ENCODE measurements at regions not wholly inside any gene's neighbourhood (a gene's known extent, or its start where the extent isn't known, plus 50 kb on each side); places are given as distances from the start of the nearest gene placed in this dataset.

DNA sequence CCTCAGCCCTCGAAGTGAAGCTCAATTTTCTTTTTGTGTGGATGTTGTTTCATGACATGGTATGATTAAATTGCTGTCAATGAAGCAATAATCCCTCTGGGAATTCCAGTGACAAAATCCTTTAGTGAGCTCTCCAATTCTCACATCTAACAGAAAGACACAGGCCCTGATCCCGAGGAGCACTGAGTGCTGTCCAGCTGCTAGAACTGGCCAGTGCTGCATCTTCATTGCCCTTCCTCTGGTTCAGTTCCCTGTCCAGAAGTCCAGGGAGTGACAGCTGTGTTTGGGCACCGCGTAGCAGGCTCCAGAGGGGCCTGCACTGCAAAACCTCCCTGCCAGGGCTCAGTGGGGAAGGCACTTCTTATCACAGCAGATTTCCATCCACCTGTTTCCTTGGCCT is 516.8 kb upstream of the ATP11B start:
- Mint-ChIP-seq H3K27me3 (no peaks in the 10 kb centered on the region), H3K4me1 (no peaks in the 10 kb centered on the region), H3K9me3 (ENCODE audit: insufficient read depth) (no peaks in the 10 kb centered on the region), H3K27ac (no peak overlapping the region), H3K4me3 (no peak overlapping the region)
- DNase-seq (no peak), ATAC-seq (ENCODE audit: low read depth) (no peak)
- 64% methylated on average over 3 of the region's 4 CpGs for WGBS (ENCODE audit: insufficient coverage)
- no peak overlapping the region for H3K9ac ChIP-seq (ENCODE audit: low read length)
- no peak overlapping the region for H3K27ac ChIP-seq (ENCODE audit: low read length in 2 of 2)
- H4K20me1 ChIP-seq (ENCODE audit: control insufficient read depth, insufficient read depth, low read length, poor library complexity, severe bottlenecking): no peaks in the 10 kb centered on the region
- H3K4me3 ChIP-seq (ENCODE audit: control extremely low read depth in 1 of 5, extremely low read depth in 1 of 5, insufficient read depth in 1 of 5, low read depth in 2 of 5, low read length in 4 of 5): no peak overlapping the region
- H3K4me2 ChIP-seq (replicated peaks; ENCODE audit: low read depth, low read length, poor library complexity, severe bottlenecking): no peak overlapping the region
- ChIA-PET CTCF (no interaction called here), POLR2A (no interaction called here)
- H3K27me3 ChIP-seq (replicated peaks in 1 of 4; ENCODE audit: control extremely low read depth in 1 of 4, control insufficient read depth in 3 of 4, insufficient read depth in 4 of 4, low read length in 3 of 4): no peaks in the 10 kb centered on the region
- H3K4me1 ChIP-seq (ENCODE audit: control insufficient read depth in 2 of 2, insufficient read depth in 2 of 2, low read length in 2 of 2): no peaks in the 10 kb centered on the region
- no peaks in the 10 kb centered on the region for H3K9me3 ChIP-seq (ENCODE audit: control extremely low read depth in 1 of 3, control insufficient read depth in 2 of 3, insufficient read depth in 1 of 3, low read length in 2 of 3)
- no peaks in the 10 kb centered on the region for H3K79me2 ChIP-seq (ENCODE audit: control insufficient read depth, insufficient read depth, low read length)
- intact Hi-C loops (cut with micrococcal nuclease): no loop called here
- no peak overlapping the region for H2AFZ ChIP-seq (ENCODE audit: insufficient read depth, low read depth, low read length, poor library complexity, severe bottlenecking)
- H3K36me3 ChIP-seq (replicated peaks in 1 of 2; ENCODE audit: control extremely low read depth in 1 of 2, control insufficient read depth in 1 of 2, extremely low read depth in 1 of 2, insufficient read depth in 2 of 2, low read length in 1 of 2): no peaks in the 10 kb centered on the region
- TF ChIP-seq, protein P1, sequence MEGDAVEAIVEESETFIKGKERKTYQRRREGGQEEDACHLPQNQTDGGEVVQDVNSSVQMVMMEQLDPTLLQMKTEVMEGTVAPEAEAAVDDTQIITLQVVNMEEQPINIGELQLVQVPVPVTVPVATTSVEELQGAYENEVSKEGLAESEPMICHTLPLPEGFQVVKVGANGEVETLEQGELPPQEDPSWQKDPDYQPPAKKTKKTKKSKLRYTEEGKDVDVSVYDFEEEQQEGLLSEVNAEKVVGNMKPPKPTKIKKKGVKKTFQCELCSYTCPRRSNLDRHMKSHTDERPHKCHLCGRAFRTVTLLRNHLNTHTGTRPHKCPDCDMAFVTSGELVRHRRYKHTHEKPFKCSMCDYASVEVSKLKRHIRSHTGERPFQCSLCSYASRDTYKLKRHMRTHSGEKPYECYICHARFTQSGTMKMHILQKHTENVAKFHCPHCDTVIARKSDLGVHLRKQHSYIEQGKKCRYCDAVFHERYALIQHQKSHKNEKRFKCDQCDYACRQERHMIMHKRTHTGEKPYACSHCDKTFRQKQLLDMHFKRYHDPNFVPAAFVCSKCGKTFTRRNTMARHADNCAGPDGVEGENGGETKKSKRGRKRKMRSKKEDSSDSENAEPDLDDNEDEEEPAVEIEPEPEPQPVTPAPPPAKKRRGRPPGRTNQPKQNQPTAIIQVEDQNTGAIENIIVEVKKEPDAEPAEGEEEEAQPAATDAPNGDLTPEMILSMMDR (IDR thresholded peaks at IDR 0.05): no peak
- no peak for TF ChIP-seq EZH2 (IDR thresholded peaks at IDR 0.05; ENCODE audit: borderline replicate concordance, insufficient read depth, low read depth, low read length, poor library complexity, severe bottlenecking)

DNA sequence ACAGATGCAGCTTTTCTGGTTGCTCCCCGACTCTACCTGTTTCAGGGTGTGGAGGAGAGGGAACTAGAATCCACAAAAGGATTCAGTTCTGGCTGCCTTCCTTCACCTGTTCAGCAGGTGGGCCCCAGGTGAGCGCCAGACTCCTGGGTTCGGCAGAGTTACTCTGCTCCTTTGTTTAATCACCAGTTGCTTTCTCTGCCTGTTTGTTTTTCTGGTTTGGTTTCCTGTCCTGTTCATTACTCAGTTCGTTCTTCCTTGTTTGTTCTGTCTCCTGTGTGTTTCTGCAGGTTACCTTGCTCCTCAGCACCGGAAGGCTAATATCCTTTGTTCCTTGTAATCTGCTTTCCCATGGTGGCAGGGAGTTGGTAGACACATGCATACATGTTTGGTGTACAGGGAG is 508.5 kb upstream of the ATP11B start:
- TF ChIP-seq EZH2 (IDR thresholded peaks at IDR 0.05; ENCODE audit: borderline replicate concordance, insufficient read depth, low read depth, low read length, poor library complexity, severe bottlenecking): no peak
- TF ChIP-seq, protein P1 (IDR thresholded peaks at IDR 0.05): no peak
- H3K4me2 ChIP-seq (replicated peaks; ENCODE audit: low read depth, low read length, poor library complexity, severe bottlenecking): no peak overlapping the region

More for the DNA sequence above, 508.5 kb upstream of the ATP11B start:
- H3K27ac ChIP-seq (ENCODE audit: low read length in 2 of 2): no peak overlapping the region
- no peak overlapping the region for H3K4me3 ChIP-seq (ENCODE audit: control extremely low read depth in 1 of 5, extremely low read depth in 1 of 5, insufficient read depth in 1 of 5, low read depth in 2 of 5, low read length in 4 of 5)
- intact Hi-C loops (cut with micrococcal nuclease): no loop called here
- ChIA-PET POLR2A (no interaction called here), CTCF (no interaction called here)
- peaks cover 0 to 5% (median 0%) of the 10 kb centered on the region in 4 experiments for H3K27me3 ChIP-seq (replicated peaks in 1 of 4; ENCODE audit: control extremely low read depth in 1 of 4, control insufficient read depth in 3 of 4, insufficient read depth in 4 of 4, low read length in 3 of 4)
- no peaks in the 10 kb centered on the region for H3K79me2 ChIP-seq (ENCODE audit: control insufficient read depth, insufficient read depth, low read length)
- no peaks in the 10 kb centered on the region for H3K36me3 ChIP-seq (replicated peaks in 1 of 2; ENCODE audit: control extremely low read depth in 1 of 2, control insufficient read depth in 1 of 2, extremely low read depth in 1 of 2, insufficient read depth in 2 of 2, low read length in 1 of 2)
- no peaks in the 10 kb centered on the region for H3K9me3 Mint-ChIP-seq (ENCODE audit: insufficient read depth)
- H3K27ac Mint-ChIP-seq: no peak overlapping the region
- no peaks in the 10 kb centered on the region for H3K4me1 Mint-ChIP-seq
- H4K20me1 ChIP-seq (ENCODE audit: control insufficient read depth, insufficient read depth, low read length, poor library complexity, severe bottlenecking): no peaks in the 10 kb centered on the region
- no peaks in the 10 kb centered on the region for H3K27me3 Mint-ChIP-seq
- no peak for DNase-seq
- no peaks in the 10 kb centered on the region for H3K9me3 ChIP-seq (ENCODE audit: control extremely low read depth in 1 of 3, control insufficient read depth in 2 of 3, insufficient read depth in 1 of 3, low read length in 2 of 3)
- no peak overlapping the region for H3K4me3 Mint-ChIP-seq
- H3K4me1 ChIP-seq (ENCODE audit: control insufficient read depth in 2 of 2, insufficient read depth in 2 of 2, low read length in 2 of 2): no peaks in the 10 kb centered on the region
- WGBS (ENCODE audit: insufficient coverage): 72% methylated on average over 3 of the region's 5 CpGs
- no peak overlapping the region for H3K9ac ChIP-seq (ENCODE audit: low read length)
- ATAC-seq (ENCODE audit: low read depth): no peak
- no peak overlapping the region for H2AFZ ChIP-seq (ENCODE audit: insufficient read depth, low read depth, low read length, poor library complexity, severe bottlenecking)
